ENCODE measurements at regions not wholly inside any gene's neighbourhood (a gene's known extent, or its start where the extent isn't known, plus 50 kb on each side); places are given as distances from the start of the nearest gene placed in this dataset.

GRCh38 chr14:82911930-82912329 lies 1378.3 kb upstream of the SEL1L start:
- Histone ChIP-seq H3K9me2 (ENCODE audit: insufficient read depth, low read length) (no peaks in the 10 kb centered on the region), H3K4me2 (ENCODE audit: low read length) (no peak overlapping the region), H3K4me3 (ENCODE audit: low read length) (no peak overlapping the region), H3K9me3 (ENCODE audit: low read length) (no peaks in the 10 kb centered on the region), H2AFZ (ENCODE audit: low read depth, low read length) (no peak overlapping the region), H3K36me3 (ENCODE audit: insufficient read depth, low read length) (no peaks in the 10 kb centered on the region), H3K79me2 (replicated peaks; ENCODE audit: insufficient read depth, low read length) (no peaks in the 10 kb centered on the region), H3K27ac (ENCODE audit: low read length) (no peak overlapping the region), H3F3A (ENCODE audit: insufficient read depth, low read length, poor library complexity, severe bottlenecking) (no peaks in the 10 kb centered on the region), H3K27me3 (ENCODE audit: insufficient read depth, low read depth, low read length) (no peaks in the 10 kb centered on the region), H4K20me1 (ENCODE audit: insufficient read depth) (no peaks in the 10 kb centered on the region), H3K9ac (ENCODE audit: low read length) (no peak overlapping the region)
- TF ChIP-seq RAD21 (conservative IDR thresholded peaks at IDR 0.05) = no peak
- no peak for TF ChIP-seq EP300 (conservative IDR thresholded peaks at IDR 0.05; ENCODE audit: poor library complexity, severe bottlenecking)
- TF ChIP-seq MXI1 (conservative IDR thresholded peaks at IDR 0.05; ENCODE audit: poor library complexity, severe bottlenecking) = no peak
- TF ChIP-seq, protein P1, sequence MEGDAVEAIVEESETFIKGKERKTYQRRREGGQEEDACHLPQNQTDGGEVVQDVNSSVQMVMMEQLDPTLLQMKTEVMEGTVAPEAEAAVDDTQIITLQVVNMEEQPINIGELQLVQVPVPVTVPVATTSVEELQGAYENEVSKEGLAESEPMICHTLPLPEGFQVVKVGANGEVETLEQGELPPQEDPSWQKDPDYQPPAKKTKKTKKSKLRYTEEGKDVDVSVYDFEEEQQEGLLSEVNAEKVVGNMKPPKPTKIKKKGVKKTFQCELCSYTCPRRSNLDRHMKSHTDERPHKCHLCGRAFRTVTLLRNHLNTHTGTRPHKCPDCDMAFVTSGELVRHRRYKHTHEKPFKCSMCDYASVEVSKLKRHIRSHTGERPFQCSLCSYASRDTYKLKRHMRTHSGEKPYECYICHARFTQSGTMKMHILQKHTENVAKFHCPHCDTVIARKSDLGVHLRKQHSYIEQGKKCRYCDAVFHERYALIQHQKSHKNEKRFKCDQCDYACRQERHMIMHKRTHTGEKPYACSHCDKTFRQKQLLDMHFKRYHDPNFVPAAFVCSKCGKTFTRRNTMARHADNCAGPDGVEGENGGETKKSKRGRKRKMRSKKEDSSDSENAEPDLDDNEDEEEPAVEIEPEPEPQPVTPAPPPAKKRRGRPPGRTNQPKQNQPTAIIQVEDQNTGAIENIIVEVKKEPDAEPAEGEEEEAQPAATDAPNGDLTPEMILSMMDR (IDR thresholded peaks at IDR 0.05; ENCODE audit: poor library complexity, severe bottlenecking) = no peak
- no peak for TF ChIP-seq REST (IDR thresholded peaks at IDR 0.05; ENCODE audit: borderline replicate concordance)
- TF ChIP-seq SMC3 (conservative IDR thresholded peaks at IDR 0.05; ENCODE audit: poor library complexity) = no peak
- TF ChIP-seq POLR2AphosphoS5 (IDR thresholded peaks at IDR 0.05) = no peak
- no peak for TF ChIP-seq TAF1 (IDR thresholded peaks at IDR 0.05; ENCODE audit: low read depth)
- no peak for TF ChIP-seq EZH2 (IDR thresholded peaks at IDR 0.05; ENCODE audit: borderline replicate concordance, insufficient read depth, low read length, poor library complexity, severe bottlenecking)

GRCh38 chr14:82913396-82913795 lies 1379.7 kb upstream of the SEL1L start:
- H3K4me3 ChIP-seq (ENCODE audit: low read length) = no peak overlapping the region
- no peak overlapping the region for H3K9ac ChIP-seq (ENCODE audit: low read length)
- no peaks in the 10 kb centered on the region for H3K9me3 ChIP-seq (ENCODE audit: low read length)
- H3K4me2 ChIP-seq (ENCODE audit: low read length) = no peak overlapping the region
- H2AFZ ChIP-seq (ENCODE audit: low read depth, low read length) = no peak overlapping the region
- no peaks in the 10 kb centered on the region for H3K9me2 ChIP-seq (ENCODE audit: insufficient read depth, low read length)
- no peak overlapping the region for H3K27ac ChIP-seq (ENCODE audit: low read length)
- no peak for TF ChIP-seq TAF1 (IDR thresholded peaks at IDR 0.05; ENCODE audit: low read depth)
- TF ChIP-seq, protein P1 (IDR thresholded peaks at IDR 0.05; ENCODE audit: poor library complexity, severe bottlenecking) = no peak
- TF ChIP-seq EP300 (conservative IDR thresholded peaks at IDR 0.05; ENCODE audit: poor library complexity, severe bottlenecking) = no peak
- no peak for TF ChIP-seq POLR2AphosphoS5 (IDR thresholded peaks at IDR 0.05)
- TF ChIP-seq MXI1 (conservative IDR thresholded peaks at IDR 0.05; ENCODE audit: poor library complexity, severe bottlenecking) = no peak
- no peak for TF ChIP-seq REST (IDR thresholded peaks at IDR 0.05; ENCODE audit: borderline replicate concordance)
- TF ChIP-seq RAD21 (conservative IDR thresholded peaks at IDR 0.05) = no peak
- TF ChIP-seq EZH2 (IDR thresholded peaks at IDR 0.05; ENCODE audit: borderline replicate concordance, insufficient read depth, low read length, poor library complexity, severe bottlenecking) = no peak
- TF ChIP-seq SMC3 (conservative IDR thresholded peaks at IDR 0.05; ENCODE audit: poor library complexity) = no peak
- H3K79me2 ChIP-seq (replicated peaks; ENCODE audit: insufficient read depth, low read length) = no peaks in the 10 kb centered on the region
- no peaks in the 10 kb centered on the region for H4K20me1 ChIP-seq (ENCODE audit: insufficient read depth)
- H3K27me3 ChIP-seq (ENCODE audit: insufficient read depth, low read depth, low read length) = no peaks in the 10 kb centered on the region
- no peaks in the 10 kb centered on the region for H3F3A ChIP-seq (ENCODE audit: insufficient read depth, low read length, poor library complexity, severe bottlenecking)
- no peaks in the 10 kb centered on the region for H3K36me3 ChIP-seq (ENCODE audit: insufficient read depth, low read length)
